EH (cell line): ENCODE measurements at regions not wholly inside any gene's neighbourhood (a gene's known extent, or its start where the extent isn't known, plus 50 kb on each side); places are given as distances from the start of the nearest gene placed in this dataset.
"Not testable (repeated sequence)": the region's sequence is repeated elsewhere in the genome, so short reads cannot be mapped to it uniquely, and the experiment has no call there.

Source experiments
- DNase-seq: peaks from one replicate; pipeline ENCODE4 v3.0.0-alpha.2; 2015; ENCODE audit warnings: low read depth

- DNase-seq = peak; percentile 9
Measured at GRCh38 chr5:89213573-89213972, 330.6 kb upstream of the MEF2C start.

GRCh38 chr5:89211836-89212235 lies 328.9 kb upstream of the MEF2C start:
- DNase-seq = peak; percentile 64

GRCh38 chr5:89208811-89209210 lies 325.8 kb upstream of the MEF2C start:
- no peak for DNase-seq

DNA sequence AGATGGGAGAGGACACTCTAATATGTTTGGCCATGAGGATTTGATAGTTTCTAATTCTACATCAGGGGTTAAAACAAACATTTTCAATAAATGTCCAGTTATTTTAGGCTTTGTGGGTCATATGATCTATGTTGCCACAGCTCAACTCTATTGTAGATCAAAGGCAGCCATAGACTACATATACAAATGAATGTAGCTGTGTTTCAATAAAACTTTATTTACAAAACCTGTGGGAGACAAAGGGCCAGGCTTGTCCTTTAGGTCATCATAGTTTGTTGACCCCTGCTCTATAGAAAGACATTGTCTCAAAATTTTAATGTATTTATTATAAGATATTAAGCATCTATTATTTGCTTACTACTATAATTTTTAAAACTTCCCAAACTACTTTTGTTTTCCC lies 325.4 kb upstream of the MEF2C start:
- no peak for DNase-seq

DNA sequence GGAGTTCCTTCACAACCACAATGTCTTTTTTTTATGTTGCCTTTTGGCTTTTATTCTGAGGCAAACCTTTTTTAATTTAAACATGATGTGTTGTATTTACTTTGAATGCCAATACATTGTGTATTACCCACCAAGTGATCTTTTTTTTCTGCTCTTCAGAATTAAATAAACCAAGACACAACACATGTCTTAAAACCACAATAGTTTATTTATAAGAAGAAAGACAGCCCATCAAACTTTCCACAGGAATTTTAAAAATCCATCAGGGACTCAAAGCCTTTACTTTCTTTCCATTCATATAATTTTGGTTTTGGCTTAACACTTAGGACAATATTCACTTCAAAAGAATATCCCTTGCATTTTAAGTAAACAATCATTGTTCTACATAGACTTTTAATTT lies 321.8 kb upstream of the MEF2C start:
- DNase-seq = peak; percentile 7

DNA sequence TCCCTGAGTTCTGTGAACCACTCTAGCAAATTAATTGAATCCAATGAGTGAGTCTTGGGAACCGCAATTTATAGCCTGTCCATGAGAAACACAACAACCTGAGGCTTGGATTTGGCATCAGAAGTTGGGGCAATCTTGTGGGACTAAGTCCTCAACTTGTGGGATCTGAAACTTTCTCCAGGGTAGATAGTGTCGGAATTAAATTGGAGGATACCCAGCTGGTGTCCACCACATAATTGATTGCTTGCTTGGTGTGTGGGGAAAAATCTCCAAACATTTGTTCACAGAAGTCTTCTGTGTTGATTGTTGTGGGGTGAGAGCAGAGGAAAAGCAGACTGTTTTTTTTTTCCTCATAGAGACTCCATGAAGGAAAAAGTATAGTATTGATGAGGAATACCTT lies 320.6 kb upstream of the MEF2C start:
- DNase-seq = no peak

DNA sequence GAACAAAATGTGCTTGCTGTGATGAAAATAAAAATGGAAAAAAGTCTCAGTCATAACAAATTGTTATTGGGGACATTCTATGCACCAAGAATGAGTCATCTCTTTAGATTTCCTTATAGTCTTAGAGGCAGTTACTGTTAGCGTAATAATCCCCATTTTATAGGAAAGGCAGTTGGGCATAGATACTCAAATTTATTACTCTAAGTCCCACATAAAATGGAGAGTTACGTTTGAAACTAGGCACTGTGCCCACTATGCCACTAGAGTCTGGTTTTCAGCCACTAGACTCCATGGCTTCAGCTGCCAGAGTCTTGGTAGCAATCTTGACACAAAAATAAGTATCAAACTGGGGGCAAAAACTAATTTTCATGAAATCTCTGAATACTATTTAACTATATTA lies 317.9 kb upstream of the MEF2C start:
- DNase-seq = no peak

- DNase-seq = no peak
Measured at GRCh38 chr5:89199306-89199705, 316.3 kb upstream of the MEF2C start.

DNA sequence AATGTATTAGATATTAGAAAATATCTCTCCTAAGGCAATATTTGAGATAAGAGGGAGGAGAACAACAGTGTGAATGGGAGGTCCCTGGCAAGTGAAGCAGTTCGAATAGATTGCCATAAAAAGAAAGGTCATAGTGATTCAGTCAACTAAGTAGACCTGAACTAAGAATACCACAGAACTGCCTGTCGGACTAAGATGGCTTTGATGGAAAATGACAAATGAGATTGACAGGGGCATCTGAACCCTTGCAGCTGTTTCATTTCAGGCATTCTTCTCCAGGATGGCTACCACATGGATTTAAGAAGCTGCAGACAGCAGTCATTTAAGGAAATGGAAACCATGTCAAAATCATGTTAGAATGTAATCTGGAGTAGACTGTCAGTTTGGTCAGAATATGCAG lies 308.4 kb upstream of the MEF2C start:
- no peak for DNase-seq

DNA sequence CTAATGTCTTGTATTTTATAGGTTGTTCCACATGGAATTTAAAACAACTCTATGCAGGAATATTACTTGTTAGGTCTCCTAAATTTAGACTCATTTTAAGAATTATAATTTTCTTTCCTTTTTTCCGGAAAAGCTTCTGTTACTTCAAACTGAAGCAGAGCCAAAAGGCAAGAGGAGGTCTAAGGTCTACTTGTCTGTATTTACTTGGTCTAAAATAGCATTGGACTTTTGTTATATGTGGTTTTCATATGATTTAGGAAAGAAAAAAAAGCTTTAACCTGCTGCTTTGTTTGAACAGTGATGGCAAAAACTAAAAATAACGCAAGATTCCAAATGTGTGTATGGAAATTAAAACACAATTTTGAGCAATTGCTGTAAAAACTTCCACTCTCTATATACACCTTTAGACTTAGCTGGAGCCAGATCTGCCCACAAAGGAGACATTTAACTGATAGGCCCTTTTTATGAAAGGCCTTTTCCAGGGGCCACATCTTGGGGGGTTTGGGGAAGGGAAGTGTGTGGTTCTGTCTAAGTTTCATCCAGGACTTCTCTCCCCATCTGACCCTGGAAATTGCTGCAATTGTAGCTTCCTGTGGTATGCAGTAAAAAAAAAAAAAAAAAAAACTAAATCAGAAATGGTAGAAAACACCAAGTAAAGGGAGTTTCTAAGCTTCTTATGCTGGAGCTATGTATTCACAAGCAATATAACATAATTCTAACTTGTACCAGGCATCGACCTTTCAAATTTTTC lies 307.7 kb upstream of the MEF2C start:
- DNase-seq = no peak

DNA sequence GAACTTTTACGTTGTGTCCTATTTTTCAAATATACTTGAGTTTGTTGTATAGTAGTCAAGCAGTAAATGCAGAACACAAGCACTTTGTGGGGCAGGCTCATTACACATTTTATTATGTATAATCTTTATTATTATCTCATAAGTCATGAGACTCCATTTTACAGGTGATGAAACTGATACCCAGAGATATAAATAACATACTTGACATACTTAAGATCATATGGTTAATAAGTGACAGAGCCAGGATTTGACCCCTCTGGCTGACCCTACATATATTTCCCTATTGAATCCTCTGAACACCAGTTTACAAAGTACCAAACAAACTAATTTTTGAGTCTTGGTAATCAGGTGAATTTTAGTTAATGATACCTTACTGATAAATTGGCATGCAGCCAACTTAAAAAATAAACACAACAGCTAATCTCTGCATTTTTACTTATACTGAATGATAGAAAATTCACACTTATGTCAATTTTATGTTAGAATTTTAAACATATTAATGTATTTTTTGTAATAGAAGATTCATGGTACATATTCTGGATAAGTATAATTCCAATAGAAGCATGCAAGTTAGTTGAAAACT lies 305.0 kb upstream of the MEF2C start:
- DNase-seq = no peak

DNA sequence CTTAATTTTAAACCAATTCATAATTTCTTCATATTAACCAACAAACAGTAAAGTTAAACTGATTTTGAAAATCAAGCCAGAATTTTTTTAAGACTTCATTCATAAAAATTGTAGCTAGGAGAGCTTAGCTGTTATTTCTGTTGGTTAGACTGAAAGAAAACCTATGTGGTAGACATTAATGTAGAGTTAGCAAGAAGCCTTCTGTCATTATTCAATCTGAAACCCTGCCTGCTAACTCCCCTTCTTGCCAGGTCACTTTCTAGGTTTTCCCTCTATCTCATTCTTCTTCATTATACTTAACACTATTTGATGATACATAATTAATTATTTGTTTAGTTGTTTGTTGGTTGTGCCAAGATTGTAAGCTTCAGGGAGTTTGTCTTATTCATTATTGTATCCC lies 304.3 kb upstream of the MEF2C start:
- DNase-seq = no peak

DNA sequence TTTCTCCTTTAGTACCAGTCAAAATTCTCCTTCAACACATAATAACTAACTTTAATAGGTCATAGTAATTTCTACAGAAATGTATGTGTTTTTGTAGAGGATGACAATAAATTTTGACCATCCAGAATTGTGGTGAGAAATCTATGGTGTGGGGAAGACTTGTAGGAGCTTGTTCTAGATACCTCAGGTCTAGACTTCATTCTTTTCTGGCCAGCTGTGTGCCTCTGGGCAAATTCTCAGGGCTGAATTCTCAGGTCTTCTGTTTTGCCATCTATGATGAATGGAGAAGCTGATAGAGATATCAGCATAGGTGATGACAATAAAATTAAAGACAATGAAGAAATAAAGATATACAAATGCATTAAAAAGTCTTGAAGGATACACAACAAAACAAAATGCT lies 298.6 kb upstream of the MEF2C start:
- no peak for DNase-seq

DNA sequence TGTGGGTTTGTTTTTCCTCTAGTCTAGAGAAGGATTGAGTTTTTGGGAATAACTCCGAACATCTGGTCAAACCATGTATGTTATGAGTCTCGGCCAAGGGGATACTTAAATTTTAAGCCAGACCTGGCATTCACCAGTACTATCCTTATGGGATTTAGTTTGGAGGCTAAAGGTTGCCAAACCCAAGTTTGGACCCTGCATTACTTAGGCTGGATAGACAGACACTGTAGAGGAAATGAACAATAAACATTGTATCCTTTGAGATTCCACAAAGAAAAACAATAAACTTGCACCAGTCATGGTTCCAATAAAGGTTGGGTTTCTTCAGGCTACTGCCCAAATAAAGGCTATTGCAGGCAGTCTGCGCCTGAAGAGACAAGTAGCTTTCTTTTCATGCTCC lies 296.7 kb upstream of the MEF2C start:
- DNase-seq = no peak

GRCh38 chr5:89178541-89178940 lies 295.6 kb upstream of the MEF2C start:
- no peak for DNase-seq

DNA sequence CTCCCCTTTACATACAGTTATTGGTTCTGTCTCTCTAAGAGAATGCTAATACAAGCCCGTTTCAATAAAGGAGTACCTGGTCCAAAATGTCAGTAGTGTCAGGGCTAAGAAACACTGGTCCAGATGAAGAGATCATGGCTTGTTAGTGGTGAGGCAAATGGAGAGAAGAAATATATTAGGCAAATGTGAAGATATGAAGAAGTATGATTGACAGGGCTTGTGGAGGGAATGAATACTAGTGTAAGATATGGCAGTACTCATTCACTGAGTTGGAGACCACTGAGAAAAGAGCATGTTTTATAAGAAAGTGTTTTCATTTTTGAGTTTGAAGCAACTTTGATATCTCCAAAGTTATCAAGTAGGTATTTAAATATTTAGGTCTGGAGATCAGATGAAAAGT lies 290.5 kb upstream of the MEF2C start:
- no peak for DNase-seq

- no peak for DNase-seq
Measured at GRCh38 chr5:89168766-89169165, 285.8 kb upstream of the MEF2C start.

GRCh38 chr5:89164703-89165102 lies 281.7 kb upstream of the MEF2C start:
- not testable (repeated sequence) for DNase-seq

- no peak for DNase-seq
Measured at GRCh38 chr5:89156226-89156625, 273.2 kb upstream of the MEF2C start.

GRCh38 chr5:89147031-89147430 lies 264.0 kb upstream of the MEF2C start:
- no peak for DNase-seq

DNA sequence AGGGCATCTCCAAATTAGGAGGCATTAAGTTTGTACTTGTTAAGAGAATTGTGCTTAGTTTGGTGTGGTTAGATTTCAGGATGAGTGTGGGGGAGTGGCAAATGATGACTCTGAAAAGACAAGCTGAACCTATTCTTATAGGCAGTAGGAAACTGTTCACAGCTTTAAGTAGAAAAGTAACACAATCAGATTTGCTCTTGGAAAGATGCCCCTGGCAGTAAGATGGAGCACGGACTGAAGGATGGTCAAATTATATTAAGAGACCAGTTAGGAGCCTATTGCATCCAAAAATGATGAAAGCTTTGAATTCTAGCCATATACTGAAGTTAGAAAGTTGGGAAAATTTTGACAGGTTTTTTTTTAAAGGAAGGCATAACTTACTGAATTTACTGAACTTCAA lies 254.2 kb upstream of the MEF2C start:
- DNase-seq = no peak

DNA sequence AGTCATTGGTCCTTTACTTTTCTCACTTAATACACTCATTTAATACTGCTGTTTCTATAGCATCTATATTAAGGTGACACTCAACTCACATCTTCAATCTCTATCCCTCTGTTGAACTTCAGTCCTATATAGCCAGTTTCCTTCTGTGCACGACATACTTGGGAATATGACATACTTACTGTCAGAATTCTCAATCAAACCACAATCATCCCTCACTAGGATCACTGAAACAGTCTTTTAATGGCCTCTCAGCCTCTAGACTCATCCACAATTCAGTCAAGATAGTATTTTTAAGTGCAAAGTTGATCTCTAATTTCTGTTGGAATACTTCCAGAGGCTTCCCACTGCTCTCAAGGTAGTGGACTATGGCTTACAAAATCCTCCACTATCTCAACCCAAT lies 251.0 kb upstream of the MEF2C start:
- DNase-seq = no peak

GRCh38 chr5:89133129-89133528 lies 250.1 kb upstream of the MEF2C start:
- no peak for DNase-seq

DNA sequence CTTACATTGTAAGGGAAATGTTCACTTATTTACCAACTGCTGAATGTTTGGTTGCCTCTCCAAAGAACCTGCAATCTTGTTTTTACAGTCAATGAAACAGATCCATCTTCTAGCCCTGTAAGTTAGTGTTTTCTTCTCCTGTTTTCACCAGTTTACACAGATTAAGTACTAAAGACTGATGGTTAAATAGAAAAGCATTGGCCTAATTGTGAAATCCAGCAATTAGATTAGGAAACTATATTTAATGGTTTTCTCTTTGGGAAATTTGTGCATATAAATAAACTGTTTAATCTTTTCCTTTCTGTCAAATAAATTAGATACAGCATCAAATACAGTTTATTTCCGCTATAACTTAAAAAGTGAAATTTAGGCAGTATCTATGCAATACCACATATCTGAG lies 247.9 kb upstream of the MEF2C start:
- DNase-seq = no peak
